NCI-H1436 treated with DMSO at 0.1 percent for 48 hours (cell line): ENCODE measurements at regions not wholly inside any gene's neighbourhood (a gene's known extent, or its start where the extent isn't known, plus 50 kb on each side); places are given as distances from the start of the nearest gene placed in this dataset.
A peak's percentile ranks its signal among the peaks of the same experiment; 100 is the strongest.
"Not testable (repeated sequence)": the region's sequence is repeated elsewhere in the genome, so short reads cannot be mapped to it uniquely, and the experiment has no call there.

Experiments
- DNase-seq: peaks from one replicate; lab custom pipeline; 2025; lab: John Stamatoyannopoulos, UW

DNA sequence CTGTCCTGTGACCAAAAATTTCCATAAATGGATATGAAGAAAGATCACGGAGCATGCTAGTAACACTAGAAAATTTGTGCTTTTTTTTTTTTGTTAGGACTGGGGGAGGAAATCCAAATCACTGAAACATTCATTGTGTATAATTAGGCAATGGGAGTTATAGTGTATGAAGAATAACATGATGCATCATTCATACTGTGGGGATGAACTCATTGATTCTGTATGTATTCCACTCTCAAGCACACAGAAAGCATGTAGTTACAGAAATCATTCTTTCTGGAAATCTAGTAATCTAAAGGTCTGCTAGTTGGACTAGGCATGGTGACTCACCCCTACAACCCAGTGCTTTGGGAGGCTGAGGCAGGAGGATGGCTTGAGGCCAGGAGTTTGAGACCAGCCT, 749.7 kb downstream of the DIAPH3 start:
- no peak for DNase-seq

GRCh38 chr13:59415498-59415897, 748.2 kb downstream of the DIAPH3 start:
- DNase-seq, result no peak

DNA sequence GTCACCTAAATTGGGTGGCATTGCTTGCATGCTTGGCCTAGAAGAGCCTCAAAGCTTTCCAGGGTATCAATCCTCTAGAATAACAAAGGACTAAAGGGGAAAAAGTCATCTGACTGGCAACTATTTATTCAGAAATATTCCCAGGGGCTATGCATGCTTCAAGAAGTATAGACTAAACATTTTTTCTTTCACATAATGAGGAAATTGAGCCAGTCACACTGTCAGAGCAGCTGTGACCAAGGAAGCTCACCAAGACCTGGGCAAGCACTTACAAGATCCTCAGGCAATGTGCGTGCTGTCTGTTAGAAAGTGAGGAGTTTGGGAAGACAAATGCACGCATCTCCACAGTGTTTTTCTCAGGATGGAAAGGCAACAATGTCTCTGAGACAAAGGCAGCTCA, 747.2 kb downstream of the DIAPH3 start:
- no peak for DNase-seq

DNA sequence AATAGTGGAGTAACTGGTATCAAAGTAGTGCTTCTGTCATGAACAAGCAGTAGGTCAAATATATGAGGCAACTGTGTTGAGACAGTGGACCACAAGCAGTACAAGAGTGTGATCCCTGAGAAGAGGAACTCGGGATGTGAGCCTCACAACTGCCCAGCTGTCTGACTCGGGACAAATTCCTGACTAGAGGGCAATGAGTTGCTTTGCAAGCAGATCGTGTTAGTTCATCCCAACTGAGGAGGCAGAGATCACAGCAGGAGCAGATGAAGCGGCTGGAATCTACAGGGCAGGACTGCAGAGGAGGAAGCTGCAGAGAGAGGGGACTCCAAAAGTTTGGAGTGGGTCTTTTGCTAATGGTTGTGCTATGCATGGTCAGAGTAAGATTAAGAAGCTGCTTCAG, 741.1 kb downstream of the DIAPH3 start:
- DNase-seq, result no peak

GRCh38 chr13:59423708-59424340, 739.9 kb downstream of the DIAPH3 start:
- no peak for DNase-seq

GRCh38 chr13:59424661-59425060, 739.1 kb downstream of the DIAPH3 start:
- DNase-seq, result no peak

DNA sequence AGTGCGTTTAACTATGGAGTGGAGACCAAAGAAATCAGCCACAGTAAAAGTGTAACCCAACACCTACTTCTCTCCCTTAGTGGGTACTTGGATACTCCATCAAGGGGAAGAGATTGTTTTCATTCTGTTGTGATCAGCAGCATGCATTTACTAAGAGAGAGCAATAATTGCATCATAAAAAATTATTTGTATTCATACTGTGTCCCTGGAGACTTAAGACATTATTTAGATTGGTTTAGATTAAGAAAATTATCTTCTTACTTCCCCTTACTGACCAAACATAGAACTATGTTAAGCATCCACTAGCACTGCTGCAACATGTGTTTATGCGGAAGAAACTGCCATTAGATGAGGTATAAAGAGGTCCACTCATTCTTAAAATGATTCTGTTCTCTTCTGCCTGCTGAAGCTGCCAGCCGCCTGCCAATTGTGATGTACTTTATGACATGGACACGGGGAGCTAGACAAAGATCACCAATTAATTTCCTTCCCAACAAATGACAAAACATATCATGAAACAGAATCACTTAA, 738.5 kb downstream of the DIAPH3 start:
- peak; percentile 82 for DNase-seq

DNA sequence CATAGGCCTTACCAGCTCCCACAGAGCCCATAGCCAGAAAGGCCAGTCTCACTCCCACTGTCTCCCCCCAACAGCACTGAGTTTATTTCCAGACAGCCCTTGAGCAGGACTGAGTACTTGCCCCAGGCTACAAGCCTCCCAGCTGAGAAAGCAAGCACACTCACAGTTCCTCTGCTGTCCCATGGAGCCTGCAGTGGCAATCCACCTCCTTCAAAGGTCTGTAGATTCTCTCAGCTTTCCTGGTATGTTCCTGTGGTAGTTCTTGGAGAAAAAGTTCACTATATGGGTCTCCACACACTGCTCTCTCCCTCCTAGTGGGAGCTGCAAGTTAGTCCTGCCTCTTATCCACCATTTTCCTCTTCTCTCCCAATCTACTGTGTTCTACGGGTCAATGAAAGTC, 728.7 kb downstream of the DIAPH3 start:
- DNase-seq, result no peak

DNA sequence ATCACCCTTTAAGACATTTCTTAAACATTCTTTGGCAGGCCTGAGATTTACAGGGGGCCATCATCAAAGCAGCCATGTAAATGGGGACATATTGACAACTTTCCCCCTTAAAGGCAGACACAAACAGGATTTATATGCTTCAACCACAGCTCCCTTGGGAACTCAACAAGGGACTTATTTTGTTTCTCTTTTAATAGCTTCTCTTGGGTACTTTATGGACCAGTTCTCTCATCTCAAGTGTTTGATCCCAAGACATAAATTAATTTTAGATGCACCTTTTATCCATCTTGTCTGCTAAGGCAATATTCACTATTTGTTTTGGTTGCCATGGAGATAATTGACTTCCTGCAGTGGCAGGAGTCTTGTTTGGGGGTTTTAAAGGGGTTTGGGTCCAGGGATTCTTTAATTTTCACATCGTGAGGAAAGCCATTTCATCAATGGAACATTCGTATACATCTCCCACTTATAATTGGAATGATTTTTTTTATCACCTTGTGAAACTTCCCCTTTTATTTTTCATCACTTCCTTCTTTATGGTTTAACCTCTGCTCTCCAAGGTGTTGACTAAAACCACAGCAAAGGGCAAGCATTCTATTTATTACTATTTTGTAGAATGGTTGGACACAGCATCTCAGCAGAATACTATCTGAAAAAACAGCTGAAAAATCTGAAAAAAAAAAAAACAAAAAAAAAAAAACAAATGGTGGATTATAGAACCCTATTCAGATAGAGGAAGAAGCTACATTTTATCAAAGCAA, 726.0 kb downstream of the DIAPH3 start:
- no peak for DNase-seq

DNA sequence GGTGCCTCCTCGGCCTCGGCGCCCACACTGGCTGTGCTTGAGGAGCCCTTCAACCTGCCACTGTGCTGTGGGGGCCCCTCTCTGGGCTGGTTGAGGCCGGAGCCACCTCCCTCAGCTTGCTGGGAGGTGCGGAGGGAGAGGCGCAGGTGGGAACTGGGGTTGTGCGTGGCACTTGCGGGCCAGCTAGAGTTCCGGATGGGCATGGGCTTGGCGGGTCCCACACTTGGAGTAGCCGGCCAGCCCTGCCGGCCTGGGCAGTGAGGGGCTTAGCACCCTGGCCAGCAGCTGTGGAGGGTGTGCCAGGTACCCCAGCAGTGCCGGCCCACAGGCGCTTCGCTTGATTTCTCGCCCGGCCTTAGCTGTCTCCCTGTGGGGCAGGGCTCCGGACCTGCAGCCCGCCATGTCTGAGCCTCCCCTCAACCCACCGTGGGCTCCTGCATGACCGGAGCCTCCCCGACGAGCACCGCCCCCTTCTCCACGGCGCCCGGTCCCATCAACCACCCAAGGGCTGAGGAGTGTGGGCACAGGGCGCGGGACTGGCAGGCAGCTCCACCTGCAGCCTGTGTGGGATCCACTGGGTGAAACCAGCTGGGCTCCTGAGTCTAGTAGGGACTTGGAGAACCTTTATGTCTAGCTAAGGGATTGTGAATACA, 723.8 kb downstream of the DIAPH3 start:
- DNase-seq, result no peak

GRCh38 chr13:59441068-59441467, 722.7 kb downstream of the DIAPH3 start:
- DNase-seq, result not testable (repeated sequence)

DNA sequence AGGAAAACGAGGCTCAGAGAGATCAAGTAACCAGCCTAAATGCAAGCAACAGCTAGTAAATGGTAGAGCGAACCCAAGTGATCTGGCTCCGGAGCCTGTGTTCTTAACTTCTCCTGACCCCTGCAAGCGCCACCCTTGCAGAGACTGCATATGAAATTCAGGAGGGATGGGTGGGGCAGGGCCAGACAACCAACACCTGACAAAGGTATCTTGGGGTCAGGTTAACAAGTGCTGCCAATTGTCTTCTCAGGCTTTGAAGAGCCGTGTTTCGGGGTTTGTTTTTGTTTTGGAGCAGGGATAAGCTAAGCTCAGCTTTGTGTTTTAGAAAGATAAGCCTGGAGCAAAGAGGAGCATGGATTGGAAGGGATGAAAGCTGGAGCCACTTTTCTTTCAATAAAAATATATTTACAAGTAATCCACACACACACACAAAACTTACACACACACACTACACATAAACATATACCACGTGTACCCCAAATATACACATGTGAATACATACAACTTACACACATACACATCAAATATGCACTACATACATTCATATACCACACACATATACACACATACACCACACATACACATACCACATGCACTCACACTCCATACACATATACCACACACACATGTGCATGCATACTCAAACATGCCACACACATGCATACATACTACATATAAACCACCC, 722.0 kb downstream of the DIAPH3 start:
- DNase-seq, result no peak

- no peak for DNase-seq
These were observed 721.3 kb downstream of the DIAPH3 start for GRCh38 chr13:59442461-59442860.

- DNase-seq, result no peak
These were observed 720.7 kb downstream of the DIAPH3 start for GRCh38 chr13:59442944-59443486.

GRCh38 chr13:59444210-59444857, 719.4 kb downstream of the DIAPH3 start:
- DNase-seq, result no peak

DNA sequence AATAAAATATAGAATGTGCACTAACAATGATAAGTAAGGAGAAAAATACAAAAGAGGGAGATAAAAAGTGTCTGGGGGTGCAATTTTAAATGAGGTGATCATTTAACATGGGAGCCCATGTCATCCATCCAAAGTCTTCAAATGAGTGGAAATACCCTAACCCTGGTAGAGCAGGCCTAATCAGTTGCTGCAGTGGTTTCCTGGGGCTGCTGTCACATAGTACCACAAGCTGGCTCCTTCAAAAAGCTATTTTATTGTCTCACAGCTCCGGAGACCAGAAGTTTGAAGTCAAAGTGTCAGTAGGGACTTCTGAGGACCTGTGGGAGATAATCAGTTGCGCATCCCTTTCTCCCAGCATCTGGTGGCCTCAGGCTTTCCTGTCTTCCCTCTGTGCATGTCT, 717.9 kb downstream of the DIAPH3 start:
- no peak for DNase-seq

GRCh38 chr13:59446391-59446790, 717.3 kb downstream of the DIAPH3 start:
- DNase-seq, result no peak

DNA sequence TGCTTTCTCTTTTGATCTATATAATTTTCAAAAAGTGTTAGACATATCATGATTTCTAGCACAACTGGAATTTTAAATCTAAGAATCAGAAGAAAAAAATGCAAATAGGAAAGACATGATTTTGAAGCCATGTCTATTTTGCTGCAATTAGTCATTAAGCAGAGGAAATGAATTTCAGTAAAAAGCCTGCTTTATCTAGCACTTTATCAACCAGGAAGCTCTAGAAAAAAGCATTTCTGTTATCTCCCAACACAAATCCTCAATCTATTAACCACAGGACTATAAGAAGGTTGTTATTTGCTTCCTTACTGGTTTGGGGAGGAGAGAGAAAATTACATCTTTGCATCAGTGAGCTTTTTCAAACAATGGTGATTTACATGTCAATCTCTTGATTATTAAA, 716.7 kb downstream of the DIAPH3 start:
- no peak for DNase-seq

- no peak for DNase-seq
These were observed 715.7 kb downstream of the DIAPH3 start for GRCh38 chr13:59447846-59448620.

DNA sequence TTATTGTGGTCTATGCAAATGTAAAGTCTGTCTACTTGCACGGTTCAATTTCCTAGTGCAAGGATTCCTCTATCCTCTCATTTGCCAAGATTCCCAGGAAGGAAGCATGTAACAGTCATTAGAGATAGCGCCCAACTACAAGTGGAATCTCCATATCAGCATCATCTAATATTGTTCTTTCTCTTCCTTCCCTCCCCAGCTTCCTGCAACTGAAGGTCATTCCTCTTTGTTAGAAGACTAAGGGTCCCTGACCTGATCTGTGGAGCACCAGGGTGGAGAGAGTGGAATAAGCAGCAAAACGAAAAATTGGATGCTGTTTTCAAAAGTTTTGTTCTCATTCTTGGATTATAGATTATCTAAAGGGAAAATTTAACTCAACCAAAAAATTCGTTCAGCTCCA, 714.0 kb downstream of the DIAPH3 start:
- DNase-seq, result no peak

GRCh38 chr13:59450229-59450628, 713.5 kb downstream of the DIAPH3 start:
- DNase-seq, result no peak
